T-helper 1 cell treated with Interleukin-12 subunit alpha and Interleukin-12 subunit beta and Interleukin-4 antibody, amounts not matched to agents 30 μg/mL and 1 μg/mL, for 36 hours (primary cell): ENCODE measurements at regions not wholly inside any gene's neighbourhood (a gene's known extent, or its start where the extent isn't known, plus 50 kb on each side); places are given as distances from the start of the nearest gene placed in this dataset.

ENCODE experiments used
- H3K27ac Mint-ChIP-seq: one replicate; pipeline ENCODE4 v1.8.0; 2021; ENCODE audit warnings: mild to moderate bottlenecking, mixed read lengths
- H3K27me3 Mint-ChIP-seq: one replicate; pipeline ENCODE4 v1.8.0; 2021; ENCODE audit warnings: low read depth, mixed read lengths
- H3K36me3 Mint-ChIP-seq: one replicate; pipeline ENCODE4 v1.8.0; 2021; ENCODE audit warnings: low read depth, mixed read lengths
- H3K4me1 Mint-ChIP-seq: one replicate; pipeline ENCODE4 v1.8.0; 2021; ENCODE audit warnings: low read depth, mixed read lengths
- H3K4me3 Mint-ChIP-seq: one replicate; pipeline ENCODE4 v1.8.0; 2021; ENCODE audit warnings: mild to moderate bottlenecking, moderate library complexity, mixed read lengths
- H3K9me3 Mint-ChIP-seq: one replicate; pipeline ENCODE4 v1.8.0; 2021; ENCODE audit warnings: mixed read lengths

- H3K27ac Mint-ChIP-seq: no peak overlapping the region
- no peaks in the 10 kb centered on the region for H3K36me3 Mint-ChIP-seq
- H3K4me1 Mint-ChIP-seq: no peaks in the 10 kb centered on the region
- H3K9me3 Mint-ChIP-seq: no peaks in the 10 kb centered on the region
- H3K4me3 Mint-ChIP-seq: no peak overlapping the region
- peaks cover 39% of the 10 kb centered on the region for H3K27me3 Mint-ChIP-seq
Measured at GRCh38 chr7:106196460-106197021, 84.4 kb upstream of the SYPL1 start.

GRCh38 chr7:106193661-106194060 lies 81.5 kb upstream of the SYPL1 start:
- H3K27me3 Mint-ChIP-seq: peaks cover 49% of the 10 kb centered on the region
- no peak overlapping the region for H3K27ac Mint-ChIP-seq
- H3K9me3 Mint-ChIP-seq: no peaks in the 10 kb centered on the region
- no peak overlapping the region for H3K4me3 Mint-ChIP-seq
- H3K4me1 Mint-ChIP-seq: no peaks in the 10 kb centered on the region
- no peaks in the 10 kb centered on the region for H3K36me3 Mint-ChIP-seq

DNA sequence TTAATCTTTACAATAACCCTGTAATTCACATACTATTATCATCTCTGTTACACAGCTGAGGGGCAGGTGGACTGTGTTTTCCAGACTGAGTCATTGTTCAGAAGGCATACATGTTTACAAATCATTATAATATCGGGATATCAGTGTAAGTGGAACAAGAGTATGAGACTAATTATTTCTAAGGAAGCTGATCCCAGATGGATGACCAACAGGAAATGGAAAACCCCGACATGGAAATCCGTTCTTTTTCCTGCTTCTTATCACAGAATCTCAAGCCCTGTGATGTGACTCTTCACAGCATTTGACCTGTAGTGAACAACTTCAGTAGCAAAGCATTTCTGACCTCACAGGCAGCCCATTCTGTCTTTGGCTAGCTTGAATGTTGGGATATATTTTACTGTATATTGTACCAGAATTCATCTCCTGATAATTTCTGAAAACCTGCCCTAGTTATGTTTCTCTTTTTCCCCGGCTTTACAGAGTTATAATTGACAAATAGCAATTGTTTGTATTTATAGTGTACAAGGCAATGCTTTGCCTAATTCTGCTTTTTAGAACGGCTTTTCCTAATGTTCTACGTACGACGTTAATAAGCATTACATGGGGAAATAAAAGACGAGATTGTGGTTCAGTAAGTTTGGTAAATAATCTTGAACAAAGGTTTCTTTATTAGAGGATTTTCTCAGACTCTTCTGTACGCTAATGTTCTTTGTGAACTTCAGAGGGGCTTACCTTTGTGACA lies 78.6 kb upstream of the SYPL1 start:
- Mint-ChIP-seq H3K36me3 (no peaks in the 10 kb centered on the region), H3K27me3 (peaks cover 57% of the 10 kb centered on the region), H3K9me3 (no peaks in the 10 kb centered on the region), H3K27ac (no peak overlapping the region), H3K4me3 (no peak overlapping the region), H3K4me1 (no peaks in the 10 kb centered on the region)

GRCh38 chr7:106187613-106188350 lies 75.7 kb upstream of the SYPL1 start:
- Mint-ChIP-seq H3K36me3 (no peaks in the 10 kb centered on the region), H3K4me1 (peaks cover 5% of the 10 kb centered on the region), H3K4me3 (no peak overlapping the region), H3K27ac (no peak overlapping the region), H3K27me3 (peaks cover 37% of the 10 kb centered on the region), H3K9me3 (no peaks in the 10 kb centered on the region)

GRCh38 chr7:106185719-106186118 lies 73.6 kb upstream of the SYPL1 start:
- Mint-ChIP-seq H3K27me3 (peaks cover 24% of the 10 kb centered on the region), H3K36me3 (no peaks in the 10 kb centered on the region), H3K27ac (no peak overlapping the region), H3K9me3 (no peaks in the 10 kb centered on the region), H3K4me1 (peaks cover 6% of the 10 kb centered on the region), H3K4me3 (no peak overlapping the region)

- peaks cover 6% of the 10 kb centered on the region for H3K4me1 Mint-ChIP-seq
Measured at GRCh38 chr7:106183952-106184351, 71.8 kb upstream of the SYPL1 start.

GRCh38 chr7:106182904-106183303 lies 70.8 kb upstream of the SYPL1 start:
- peaks cover 6% of the 10 kb centered on the region for H3K4me1 Mint-ChIP-seq
- no peaks in the 10 kb centered on the region for H3K9me3 Mint-ChIP-seq

More at GRCh38 chr7:106183952-106184351, 71.8 kb upstream of the SYPL1 start:
- Mint-ChIP-seq H3K27ac (no peak overlapping the region), H3K9me3 (no peaks in the 10 kb centered on the region), H3K4me3 (no peak overlapping the region), H3K27me3 (peaks cover 14% of the 10 kb centered on the region), H3K36me3 (no peaks in the 10 kb centered on the region)

GRCh38 chr7:106181658-106182265 lies 69.7 kb upstream of the SYPL1 start:
- Mint-ChIP-seq H3K4me1 (peaks cover 8% of the 10 kb centered on the region), H3K9me3 (no peaks in the 10 kb centered on the region), H3K4me3 (no peak overlapping the region), H3K27ac (no peak overlapping the region), H3K36me3 (no peaks in the 10 kb centered on the region), H3K27me3 (peaks cover under 1% of the 10 kb centered on the region)

More at GRCh38 chr7:106182904-106183303, 70.8 kb upstream of the SYPL1 start:
- Mint-ChIP-seq H3K4me3 (no peak overlapping the region), H3K36me3 (no peaks in the 10 kb centered on the region), H3K27me3 (peaks cover 9% of the 10 kb centered on the region), H3K27ac (no peak overlapping the region)

GRCh38 chr7:106180721-106181120 lies 68.6 kb upstream of the SYPL1 start:
- H3K36me3 Mint-ChIP-seq: no peaks in the 10 kb centered on the region
- H3K27ac Mint-ChIP-seq: no peak overlapping the region
- H3K4me1 Mint-ChIP-seq: peaks cover 11% of the 10 kb centered on the region
- no peak overlapping the region for H3K4me3 Mint-ChIP-seq
- H3K9me3 Mint-ChIP-seq: no peaks in the 10 kb centered on the region
- peaks cover 9% of the 10 kb centered on the region for H3K27me3 Mint-ChIP-seq

DNA sequence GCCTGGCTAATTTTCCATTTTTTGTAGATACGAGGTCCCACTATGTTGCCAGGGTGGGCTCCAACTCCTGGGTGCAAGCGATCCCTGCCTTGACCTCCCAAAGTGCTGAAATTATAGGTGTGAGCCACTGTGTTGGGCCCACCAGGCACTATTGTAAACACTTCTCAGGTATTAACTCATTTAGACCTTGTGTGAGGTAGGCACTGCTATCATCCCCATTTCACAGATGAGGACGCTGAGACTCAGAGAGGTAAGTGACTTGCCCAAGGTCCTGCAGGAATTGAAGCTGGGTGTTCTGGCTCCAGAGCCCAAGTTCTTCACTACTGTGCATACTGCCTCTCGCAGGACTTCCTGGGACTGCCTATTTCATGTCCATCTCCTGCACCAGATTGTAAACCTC lies 67.1 kb upstream of the SYPL1 start:
- no peaks in the 10 kb centered on the region for H3K36me3 Mint-ChIP-seq

DNA sequence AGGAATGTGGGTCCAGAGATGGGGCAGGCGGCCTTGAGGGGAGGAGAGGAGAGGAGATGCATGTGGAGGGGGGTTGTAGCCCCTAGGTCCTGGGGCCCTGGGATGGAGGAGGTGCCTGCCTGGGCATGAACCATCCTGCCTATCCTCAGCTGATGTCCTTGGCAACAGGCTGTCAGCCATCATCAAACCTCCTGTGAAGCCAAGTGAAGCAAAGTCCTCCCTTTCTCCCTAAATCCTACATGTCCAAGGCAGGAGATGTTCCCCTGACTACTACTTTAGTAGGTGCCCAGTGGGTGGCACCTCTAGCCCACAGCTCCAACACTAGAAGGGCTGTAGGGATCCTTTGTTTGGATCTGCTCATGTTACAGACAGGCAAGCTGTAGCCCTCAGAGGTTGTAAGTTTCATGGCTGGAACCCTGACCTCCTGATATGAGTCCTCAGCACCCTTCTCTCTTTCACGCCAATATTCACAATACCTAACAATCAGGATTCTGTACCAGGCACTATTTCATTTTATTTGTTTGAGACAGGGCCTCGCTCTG lies 66.6 kb upstream of the SYPL1 start:
- Mint-ChIP-seq H3K9me3 (no peaks in the 10 kb centered on the region), H3K27ac (no peak overlapping the region), H3K27me3 (peaks cover 23% of the 10 kb centered on the region), H3K36me3 (no peaks in the 10 kb centered on the region), H3K4me1 (peaks cover 8% of the 10 kb centered on the region), H3K4me3 (no peak overlapping the region)

More for the DNA sequence above, 67.1 kb upstream of the SYPL1 start:
- Mint-ChIP-seq H3K4me1 (peaks cover 10% of the 10 kb centered on the region), H3K27ac (no peak overlapping the region), H3K9me3 (no peaks in the 10 kb centered on the region), H3K27me3 (peaks cover 22% of the 10 kb centered on the region), H3K4me3 (no peak overlapping the region)

DNA sequence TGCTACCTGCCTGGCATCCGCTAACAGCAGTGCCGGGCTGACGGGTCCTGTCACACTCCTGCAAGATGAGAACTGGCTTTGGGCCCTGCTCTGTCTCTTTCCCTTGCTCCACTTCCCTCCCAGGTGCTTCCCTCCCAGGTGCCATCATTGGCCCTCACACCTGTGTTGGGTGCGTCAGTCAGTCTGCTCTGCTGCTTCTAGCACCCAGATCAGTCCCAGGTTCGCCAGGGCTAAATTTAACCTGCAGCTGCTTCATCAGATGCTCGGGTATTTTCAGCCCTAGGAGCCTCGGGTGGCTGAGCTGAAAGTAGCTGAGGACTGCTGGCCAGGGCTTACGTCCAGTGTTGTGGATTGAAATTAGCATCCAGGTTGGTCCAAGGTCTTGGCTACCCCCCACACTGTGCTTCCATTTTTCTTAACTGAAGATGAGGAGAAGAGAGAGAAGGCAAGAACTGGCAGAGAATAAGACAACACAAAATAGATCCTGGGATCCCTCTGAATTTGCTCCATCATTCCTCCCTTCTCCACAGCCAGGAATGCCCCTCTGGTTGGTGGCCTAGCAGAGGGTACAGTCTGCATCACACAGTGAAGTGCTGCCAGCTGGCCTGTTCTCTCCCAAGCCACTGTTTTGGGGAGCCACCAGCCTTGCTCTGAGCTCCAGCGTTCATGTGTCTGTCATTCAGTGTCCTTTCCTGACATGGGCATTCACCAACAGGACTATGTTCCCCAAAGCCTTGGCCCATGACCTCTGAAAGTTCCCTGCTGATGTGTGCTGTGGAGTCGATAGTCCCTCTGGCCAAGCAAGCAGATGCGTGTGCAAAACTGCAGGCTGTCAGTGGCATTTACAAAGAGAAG lies 65.9 kb upstream of the SYPL1 start:
- H3K4me3 Mint-ChIP-seq: no peak overlapping the region
- H3K36me3 Mint-ChIP-seq: no peaks in the 10 kb centered on the region
- H3K9me3 Mint-ChIP-seq: no peaks in the 10 kb centered on the region
- no peak overlapping the region for H3K27ac Mint-ChIP-seq
- H3K4me1 Mint-ChIP-seq: peaks cover 7% of the 10 kb centered on the region
- H3K27me3 Mint-ChIP-seq: peaks cover 23% of the 10 kb centered on the region

DNA sequence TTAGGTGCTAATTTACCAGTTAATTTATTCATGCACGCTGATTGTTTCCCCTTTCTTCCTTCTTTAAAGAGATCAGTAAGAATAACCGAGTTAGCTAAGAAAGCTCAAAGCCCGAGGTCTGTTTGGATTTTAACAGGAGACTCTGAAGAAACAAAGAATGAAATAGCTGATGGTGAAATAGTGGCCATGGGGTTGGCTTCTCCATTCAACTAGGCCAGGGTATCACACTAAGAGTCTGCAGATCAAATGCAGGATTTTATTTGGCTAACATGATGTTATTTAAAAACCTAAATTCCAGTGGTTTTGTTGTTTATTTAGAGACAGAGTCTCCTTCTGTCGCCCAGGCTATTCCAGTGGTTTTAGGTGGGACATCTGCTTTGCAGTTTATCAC lies 65.2 kb upstream of the SYPL1 start:
- H3K4me3 Mint-ChIP-seq: no peak overlapping the region
- H3K27me3 Mint-ChIP-seq: peaks cover 23% of the 10 kb centered on the region
- no peak overlapping the region for H3K27ac Mint-ChIP-seq
- no peaks in the 10 kb centered on the region for H3K9me3 Mint-ChIP-seq
- peaks cover 7% of the 10 kb centered on the region for H3K4me1 Mint-ChIP-seq
- H3K36me3 Mint-ChIP-seq: no peaks in the 10 kb centered on the region
